ENCODE measurements at regions not wholly inside any gene's neighbourhood (a gene's known extent, or its start where the extent isn't known, plus 50 kb on each side); places are given as distances from the start of the nearest gene placed in this dataset.

- TF ChIP-seq CTCF (IDR thresholded peaks at IDR 0.05; ENCODE audit: low read depth, low read length, missing input control), result no peak
- TF ChIP-seq REST (IDR thresholded peaks at IDR 0.05), result no peak
- no peak for TF ChIP-seq JUND (IDR thresholded peaks at IDR 0.05)
- TF ChIP-seq HNF4G (IDR thresholded peaks at IDR 0.05), result no peak
- no peak for TF ChIP-seq YY1 (IDR thresholded peaks at IDR 0.05)
- TF ChIP-seq EGR1 (IDR thresholded peaks at IDR 0.05; ENCODE audit: low read depth in 2 of 2), result no peak
- TF ChIP-seq TAF1 (conservative IDR thresholded peaks at IDR 0.05), result no peak
- no peak for TF ChIP-seq ZBTB33 (IDR thresholded peaks at IDR 0.05)
- TF ChIP-seq NR2F2 (IDR thresholded peaks at IDR 0.05), result no peak
- no peak for TF ChIP-seq MAX (IDR thresholded peaks at IDR 0.05)
- TF ChIP-seq RAD21 (IDR thresholded peaks at IDR 0.05), result no peak
Observed at GRCh38 chr11:97432926-97433325, 1043.1 kb downstream of the JRKL start.
